Epidermal melanocyte (primary cell): ENCODE measurements at regions not wholly inside any gene's neighbourhood (a gene's known extent, or its start where the extent isn't known, plus 50 kb on each side); places are given as distances from the start of the nearest gene placed in this dataset.
"Not testable (repeated sequence)": the region's sequence is repeated elsewhere in the genome, so short reads cannot be mapped to it uniquely, and the experiment has no call there.

Experiments used
- DNase-seq: peaks from one replicate; pipeline ENCODE4 v3.0.0; 2011; ENCODE audit warnings: low spot score; ENCODE audit not compliant: insufficient read length

GRCh38 chr22:48778308-48779195, 1049.1 kb downstream of the BRD1 start:
- no peak for DNase-seq

GRCh38 chr22:48772286-48772907, 1055.3 kb downstream of the BRD1 start:
- DNase-seq: no peak

- DNase-seq: no peak
These were observed 1062.1 kb downstream of the BRD1 start for GRCh38 chr22:48765595-48765994.

- DNase-seq: no peak
These were observed 1066.1 kb downstream of the BRD1 start for GRCh38 chr22:48761546-48761945.

GRCh38 chr22:48760481-48761390, 1066.9 kb downstream of the BRD1 start:
- DNase-seq: no peak

GRCh38 chr22:48758881-48759875, 1068.5 kb downstream of the BRD1 start:
- DNase-seq: no peak

- DNase-seq: no peak
These were observed 1069.6 kb downstream of the BRD1 start for GRCh38 chr22:48757985-48758561.

DNA sequence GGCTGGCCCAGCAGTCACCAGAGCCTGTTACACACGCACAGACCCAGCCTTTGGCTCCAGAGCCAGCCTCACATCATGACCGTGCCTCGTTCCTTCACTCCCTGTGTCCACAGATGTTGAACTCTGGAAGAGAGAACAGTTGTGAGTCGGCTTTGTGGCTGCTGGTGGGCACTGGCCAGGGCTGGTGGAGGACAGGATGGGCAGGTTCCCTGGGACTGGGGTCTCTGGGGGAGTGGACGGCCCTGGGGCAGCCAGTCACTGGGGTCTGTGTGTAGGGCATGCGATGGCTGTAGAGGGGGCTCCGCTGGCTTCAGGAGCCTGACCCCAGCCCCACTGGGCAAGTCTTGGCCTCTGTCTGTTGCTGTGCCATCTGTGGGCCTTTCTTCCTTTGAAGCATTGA, 1070.1 kb downstream of the BRD1 start:
- DNase-seq: no peak

DNA sequence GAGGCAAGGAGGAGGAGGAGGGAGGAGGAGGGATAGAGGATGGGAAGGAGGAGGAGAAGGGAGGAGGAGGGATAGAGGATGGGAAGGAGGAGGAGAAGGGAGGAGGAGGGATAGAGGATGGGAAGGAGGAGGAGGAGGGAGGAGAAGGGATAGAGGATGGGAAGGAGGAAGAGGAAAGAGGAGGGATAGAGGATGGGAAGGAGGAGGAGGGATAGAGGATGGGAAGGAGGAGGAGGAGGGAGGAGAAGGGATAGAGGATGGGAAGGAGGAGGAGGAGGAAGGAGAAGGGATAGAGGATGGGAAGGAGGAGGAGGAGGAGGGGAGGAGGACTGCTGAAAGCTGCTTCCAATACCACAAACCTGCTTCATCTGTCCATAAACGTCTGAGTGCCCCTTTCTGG, 1070.5 kb downstream of the BRD1 start:
- DNase-seq: not testable (repeated sequence)

DNA sequence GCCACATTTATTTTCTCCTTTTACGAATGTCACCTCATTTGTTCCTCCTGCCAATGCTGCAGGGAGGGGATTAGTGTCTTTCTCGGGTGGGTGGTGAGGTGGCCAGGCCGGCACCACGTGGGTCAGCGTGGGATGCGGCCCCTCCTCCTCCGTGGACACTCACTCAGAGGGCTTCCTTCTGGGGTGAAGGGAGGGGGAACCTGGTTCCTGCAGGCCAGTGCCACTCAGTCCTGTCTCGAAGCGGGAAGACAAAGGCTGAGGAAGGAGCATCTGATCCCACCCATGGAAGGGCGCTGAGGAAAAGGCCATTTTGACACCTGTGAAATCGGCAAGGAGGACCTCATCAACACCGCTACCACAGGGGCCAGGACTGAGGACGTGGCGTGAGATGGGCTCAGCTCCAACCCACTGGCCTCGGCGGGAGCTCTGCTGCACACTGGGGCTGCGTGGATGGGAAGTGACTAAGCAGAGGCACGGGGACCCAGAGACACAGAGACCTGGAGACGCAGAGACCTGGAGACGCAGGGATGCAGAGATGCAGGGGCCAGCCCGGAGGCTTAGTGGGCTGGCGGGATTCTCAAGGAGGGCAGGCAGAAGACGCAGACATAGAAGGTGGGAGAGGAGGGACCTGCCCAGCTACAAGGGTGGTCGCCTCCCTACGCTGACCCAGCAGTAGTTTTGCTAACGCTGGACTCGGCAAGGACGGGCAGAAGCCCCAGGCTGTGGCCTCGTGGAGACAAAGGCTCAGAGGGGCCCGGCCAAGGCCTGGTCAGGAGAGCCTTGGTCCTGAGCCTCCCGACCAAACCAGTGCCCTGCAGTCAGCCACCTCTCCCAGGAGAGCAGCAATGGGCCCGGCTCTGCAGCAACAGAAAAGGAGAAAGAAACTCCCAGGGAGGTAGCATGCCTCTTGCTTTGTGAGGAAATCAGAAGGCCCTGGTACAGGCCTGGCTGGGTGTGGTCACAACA, 1071.2 kb downstream of the BRD1 start:
- no peak for DNase-seq

GRCh38 chr22:48755059-48755949, 1072.4 kb downstream of the BRD1 start:
- no peak for DNase-seq

DNA sequence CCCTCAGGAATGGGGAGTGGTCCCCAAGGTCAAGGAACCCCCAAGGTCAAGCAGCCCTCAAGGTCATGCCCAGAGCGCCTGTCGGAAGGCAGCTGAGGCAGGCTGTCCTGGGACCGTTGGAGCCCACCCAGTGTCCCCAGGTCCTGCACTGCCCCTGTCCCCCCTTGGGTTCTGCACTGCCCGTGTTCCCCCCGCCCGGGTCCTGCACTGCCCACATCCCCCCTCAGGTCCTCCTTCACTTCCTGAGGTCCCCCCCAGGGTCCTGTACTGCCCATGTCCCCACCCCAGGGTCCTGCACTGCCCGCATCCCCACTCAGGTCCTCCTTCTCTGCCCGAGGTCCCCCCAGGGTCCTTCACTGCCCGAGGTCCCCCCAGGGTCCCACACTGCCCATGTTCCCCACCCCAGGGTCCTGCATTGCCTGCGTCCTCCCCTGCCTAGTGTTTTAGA, 1073.0 kb downstream of the BRD1 start:
- no peak for DNase-seq

DNA sequence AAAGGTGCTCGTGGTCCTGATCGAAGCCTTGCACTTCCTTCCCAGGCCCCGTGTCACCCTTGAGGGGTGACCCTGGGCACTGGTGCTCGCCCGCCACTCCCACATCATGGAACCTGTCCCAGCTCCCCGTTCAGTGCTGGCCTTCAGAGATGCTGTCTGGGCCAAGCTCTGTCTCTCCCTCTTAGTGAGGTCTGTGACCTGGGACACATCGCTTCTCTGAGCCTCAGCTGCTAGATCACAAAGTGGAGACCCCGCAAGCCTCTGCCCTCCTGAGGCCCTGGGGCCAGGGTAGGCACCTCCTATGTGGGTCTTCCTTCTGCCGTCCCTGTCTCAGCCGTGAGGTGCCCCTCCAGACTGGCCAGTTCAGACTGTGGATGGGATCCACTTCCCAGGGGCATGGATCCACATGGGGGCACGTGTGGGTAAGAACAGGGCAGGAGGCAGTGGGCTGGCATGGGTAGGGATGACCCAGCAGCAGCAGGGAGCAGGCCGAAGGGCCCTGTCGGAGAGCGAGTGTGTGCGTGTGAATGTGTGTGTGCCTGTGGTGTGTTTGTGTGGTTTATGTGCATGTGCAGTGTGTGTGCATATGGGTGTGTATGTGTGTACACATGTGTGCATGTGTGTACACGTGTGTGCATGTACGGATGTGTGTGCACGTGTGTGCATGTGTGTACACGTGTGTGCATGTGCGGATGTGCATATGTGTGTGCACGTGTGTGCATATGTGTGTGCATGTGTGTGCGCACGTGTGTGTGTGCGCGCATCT, 1073.7 kb downstream of the BRD1 start:
- DNase-seq: no peak

DNA sequence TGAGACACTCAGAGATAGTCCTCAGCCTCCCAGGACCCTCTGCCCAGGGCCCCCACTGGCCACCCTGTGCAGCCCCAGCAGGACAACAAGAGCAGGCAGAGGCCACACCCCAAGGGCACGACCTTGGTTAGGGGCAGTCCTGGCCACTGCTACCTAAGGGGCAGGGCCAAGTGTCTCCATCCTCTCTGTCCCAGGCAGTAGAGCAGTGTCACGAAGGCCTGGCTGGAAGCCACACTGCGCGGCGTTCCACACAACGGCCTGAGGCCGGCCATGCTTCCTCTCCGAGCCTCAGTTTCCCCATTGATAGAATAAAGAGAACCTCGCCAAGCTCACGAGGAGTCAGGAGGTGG, 1074.3 kb downstream of the BRD1 start:
- no peak for DNase-seq

DNA sequence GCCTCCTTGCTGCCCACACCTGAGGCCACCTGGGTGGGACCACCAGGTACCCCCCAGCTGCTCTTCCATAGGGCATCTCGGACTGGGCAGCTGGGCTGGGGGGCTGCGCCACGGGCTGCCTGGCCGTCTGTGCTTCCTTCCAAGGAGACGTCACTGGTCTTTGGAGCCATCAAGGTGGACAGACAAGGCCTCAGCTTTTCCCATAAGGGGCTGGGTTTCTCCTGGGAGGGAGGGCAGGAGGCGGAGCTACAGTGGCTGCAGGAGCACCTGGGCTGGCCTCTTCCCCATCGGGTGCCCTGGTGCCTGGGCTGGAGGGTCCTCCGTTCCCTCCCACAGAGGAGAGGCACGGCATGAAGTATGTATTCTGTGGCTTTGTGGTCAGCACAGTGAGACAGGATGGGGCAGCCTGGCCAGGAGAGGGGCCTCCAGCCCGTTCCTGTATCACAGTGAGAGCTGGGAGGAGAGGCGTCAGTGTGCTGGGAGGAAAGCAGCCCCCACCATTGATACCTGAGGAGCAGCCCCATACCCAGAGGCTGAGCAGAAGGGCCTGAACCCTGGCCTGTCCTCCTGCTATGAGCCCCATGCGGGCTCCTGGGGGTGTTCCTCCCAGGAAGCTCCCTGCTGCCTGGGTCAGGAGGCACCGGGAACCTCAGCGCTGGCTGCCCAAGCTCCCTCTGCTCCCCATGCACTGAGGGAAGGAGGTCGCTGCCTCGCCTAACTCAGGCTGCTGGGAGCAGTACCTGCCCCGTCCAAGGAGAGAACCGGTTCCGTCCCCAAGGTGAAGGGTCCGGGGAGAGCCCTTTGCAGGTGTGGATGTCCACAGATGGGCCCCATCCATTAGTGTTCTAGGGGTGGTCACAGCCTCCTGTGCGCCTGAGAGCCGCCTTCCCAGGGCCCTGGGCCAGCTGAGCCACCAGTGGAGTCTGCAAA, 1075.0 kb downstream of the BRD1 start:
- DNase-seq: no peak
